ENCODE measurements at regions not wholly inside any gene's neighbourhood (a gene's known extent, or its start where the extent isn't known, plus 50 kb on each side); places are given as distances from the start of the nearest gene placed in this dataset.

- DNase-seq (ENCODE audit: low read depth), result no peak
Measured at GRCh38 chr10:43970717-43971116, 322.0 kb upstream of the ZNF32 start.

- DNase-seq (ENCODE audit: low read depth), result no peak
Measured at GRCh38 chr10:43970018-43970698, 321.5 kb upstream of the ZNF32 start.

GRCh38 chr10:43969506-43969905, 320.8 kb upstream of the ZNF32 start:
- DNase-seq (ENCODE audit: low read depth), result no peak

GRCh38 chr10:43968961-43969360, 320.3 kb upstream of the ZNF32 start:
- DNase-seq (ENCODE audit: low read depth), result no peak

GRCh38 chr10:43968076-43968475, 319.4 kb upstream of the ZNF32 start:
- no peak for DNase-seq (ENCODE audit: low read depth)

GRCh38 chr10:43966571-43966965, 317.9 kb upstream of the ZNF32 start:
- no peak for DNase-seq (ENCODE audit: low read depth)

GRCh38 chr10:43965918-43966570, 317.4 kb upstream of the ZNF32 start:
- no peak for DNase-seq (ENCODE audit: low read depth)

- DNase-seq (ENCODE audit: low read depth), result peak; percentile 68
Measured at GRCh38 chr10:43965033-43965917, 316.6 kb upstream of the ZNF32 start.

GRCh38 chr10:43964486-43964885, 315.8 kb upstream of the ZNF32 start:
- DNase-seq (ENCODE audit: low read depth), result no peak

GRCh38 chr10:43963793-43964425, 315.2 kb upstream of the ZNF32 start:
- no peak for DNase-seq (ENCODE audit: low read depth)

- DNase-seq (ENCODE audit: low read depth), result no peak
Measured at GRCh38 chr10:43963379-43963778, 314.7 kb upstream of the ZNF32 start.

GRCh38 chr10:43962346-43963191, 313.9 kb upstream of the ZNF32 start:
- DNase-seq (ENCODE audit: low read depth), result no peak

- no peak for DNase-seq (ENCODE audit: low read depth)
Measured at GRCh38 chr10:43961523-43962345, 313.1 kb upstream of the ZNF32 start.

GRCh38 chr10:43960981-43961380, 312.3 kb upstream of the ZNF32 start:
- DNase-seq (ENCODE audit: low read depth), result no peak

- DNase-seq (ENCODE audit: low read depth), result no peak
Measured at GRCh38 chr10:43960477-43960876, 311.8 kb upstream of the ZNF32 start.

GRCh38 chr10:43960135-43960415, 311.4 kb upstream of the ZNF32 start:
- DNase-seq (ENCODE audit: low read depth), result no peak

GRCh38 chr10:43959364-43960134, 310.9 kb upstream of the ZNF32 start:
- DNase-seq (ENCODE audit: low read depth), result no peak

- no peak for DNase-seq (ENCODE audit: low read depth)
Measured at GRCh38 chr10:43958964-43959363, 310.3 kb upstream of the ZNF32 start.

- no peak for DNase-seq (ENCODE audit: low read depth)
Measured at GRCh38 chr10:43958071-43958432, 309.4 kb upstream of the ZNF32 start.
